Adrenal gland (tissue), 9 donors: ENCODE measurements at regions not wholly inside any gene's neighbourhood (a gene's known extent, or its start where the extent isn't known, plus 50 kb on each side); places are given as distances from the start of the nearest gene placed in this dataset.
A peak's percentile ranks its signal among the peaks of the same experiment; 100 is the strongest.

Experiments used
- DNase-seq, 7 donors: peaks; one replicate each; pipeline ENCODE4 v3.0.0-alpha.2; 2019 to 2020
- H3K27ac ChIP-seq, 5 donors: fragments of 200-600 bp; sonication (generic) in 4 of 5; 1 replicate in 3 of 5; 2 replicates in 2 of 5; pipeline versions ENCODE4 v1.5.1 to v1.8.0; 2016 to 2020; ENCODE audit warnings: mild to moderate bottlenecking in 1 of 5
- H3K27me3 ChIP-seq: fragments of 200-600 bp; 2 replicates; pipeline ENCODE4 v1.8.0; 2021
- H3K36me3 ChIP-seq, 2 donors: fragments of 200-600 bp; replicated peaks in 1 of 2; 1 replicate in 1 of 2; 2 replicates in 1 of 2; pipeline versions ENCODE4 v1.5.1 to v1.8.0; 2018 to 2022
- H3K4me1 ChIP-seq, 2 donors: fragments of 200-600 bp; replicated peaks in 1 of 2; 1 replicate in 1 of 2; 2 replicates in 1 of 2; pipeline versions ENCODE4 v1.5.1 to v1.8.0; 2018 to 2021
- H3K4me3 ChIP-seq, 4 donors: fragments of 200-600 bp; sonication (generic) in 3 of 4; one replicate each; pipeline ENCODE4 v1.5.1; 2016 to 2018
- H3K9me3 ChIP-seq, 3 donors: fragments of 200-600 bp; sonication (generic) in 1 of 3; replicated peaks in 1 of 3; 1 replicate in 2 of 3; 2 replicates in 1 of 3; pipeline versions ENCODE4 v1.5.1 to v1.8.0; 2016 to 2021
- CTCF ChIP-seq, 6 experiments: fragments of 450-650 bp in 4 of 6; fragments of 200-600 bp in 2 of 6; sonication (generic) in 1 of 6; IDR thresholded peaks; 1 replicate in 5 of 6; 2 replicates in 1 of 6; pipeline versions ENCODE4 v1.5.1 to v1.8.0; 2016 to 2021; ENCODE audit warnings: antibody characterized with exemption in 6 of 6, mild to moderate bottlenecking in 2 of 6, moderate library complexity in 1 of 6
- POLR2A ChIP-seq, 2 donors: fragments of 450-650 bp; IDR thresholded peaks; one replicate each; pipeline ENCODE4 v1.6.1; 2017; ENCODE audit warnings: antibody characterized with exemption in 2 of 2, mild to moderate bottlenecking in 2 of 2, moderate library complexity in 1 of 2
- WGBS, 4 donors: extraction: QIAGEN DNeasy Blood & Tissue Kit in 2 of 4; methylation state at CpG; one replicate each; pipeline versions ENCODE4 v1.1.5 to v1.1.7; 2013 to 2017; 5-methylcytosine and 5-hydroxymethylcytosine counted together
- intact Hi-C, 2 donors: fragments of 100-400 bp; cut with DNase I; formaldehyde crosslinking; loops; one replicate each; pipeline versions ENCODE4 v1.14.1 to v1.15.0; 2022 to 2023
- donor health status: healthy with polysubstance abuse.
- donor health status: Bipolar disorder and iron deficiency.
- donor health status: DM: yes; HTN: yes; CAD: no.
- donor health status: DM: no; HTN: no; CAD: no.
- donor health status: DM: no; HTN: no; CAD: no.

- H3K4me3 ChIP-seq, result no peak overlapping the region
- no peak for DNase-seq
- H3K4me1 ChIP-seq, result no peaks in the 10 kb centered on the region
- 85 to 95% (median 89%) methylated on average over 5 of the region's 5 CpGs for WGBS, 4 donors
- H3K36me3 ChIP-seq, result no peaks in the 10 kb centered on the region
- TF ChIP-seq POLR2A (IDR thresholded peaks at IDR 0.05), result no peak
- no peak for TF ChIP-seq CTCF (IDR thresholded peaks at IDR 0.05)
- H3K27ac ChIP-seq, result no peak overlapping the region
- intact Hi-C loops, result no loop called here
- no peaks in the 10 kb centered on the region for H3K9me3 ChIP-seq
- no peaks in the 10 kb centered on the region for H3K27me3 ChIP-seq
Observed at GRCh38 chr7:69526570-69526969, 71.7 kb upstream of the AUTS2 start.

GRCh38 chr7:69527706-69528105 lies 70.6 kb upstream of the AUTS2 start:
- Histone ChIP-seq H3K27me3 (no peaks in the 10 kb centered on the region), H3K9me3 (no peaks in the 10 kb centered on the region), H3K27ac (no peak overlapping the region), H3K4me3 (no peak overlapping the region), H3K36me3 (no peaks in the 10 kb centered on the region), H3K4me1 (no peaks in the 10 kb centered on the region)
- TF ChIP-seq CTCF (IDR thresholded peaks at IDR 0.05) (no peak), POLR2A (IDR thresholded peaks at IDR 0.05) (no peak)
- intact Hi-C loops, result no loop called here
- DNase-seq, result no peak

GRCh38 chr7:69531050-69531449 lies 67.2 kb upstream of the AUTS2 start:
- H3K9me3 ChIP-seq, result no peaks in the 10 kb centered on the region
- intact Hi-C loops, result no loop called here
- TF ChIP-seq CTCF (IDR thresholded peaks at IDR 0.05) (no peak), POLR2A (IDR thresholded peaks at IDR 0.05) (no peak)

GRCh38 chr7:69534461-69535041 lies 63.7 kb upstream of the AUTS2 start:
- TF ChIP-seq CTCF (IDR thresholded peaks at IDR 0.05), result no peak
- TF ChIP-seq POLR2A (IDR thresholded peaks at IDR 0.05), result no peak
- WGBS, 4 donors, result 61 to 75% (median 71%) methylated on average over 15 of the region's 15 CpGs
- intact Hi-C loops, result no loop called here
- H3K36me3 ChIP-seq, result no peaks in the 10 kb centered on the region
- H3K4me3 ChIP-seq, result no peak overlapping the region
- peaks cover 2% of the 10 kb centered on the region for H3K27me3 ChIP-seq
- H3K9me3 ChIP-seq, result no peaks in the 10 kb centered on the region
- no peak overlapping the region for H3K27ac ChIP-seq
- H3K4me1 ChIP-seq, result no peaks in the 10 kb centered on the region
- DNase-seq, result peak in 1 of 7 donors; percentile 7

More at GRCh38 chr7:69531050-69531449, 67.2 kb upstream of the AUTS2 start:
- Histone ChIP-seq H3K36me3 (no peaks in the 10 kb centered on the region), H3K4me3 (no peak overlapping the region), H3K27ac (no peak overlapping the region), H3K4me1 (no peaks in the 10 kb centered on the region), H3K27me3 (no peaks in the 10 kb centered on the region)
- DNase-seq, result no peak
- WGBS, 4 donors, result 71 to 81% (median 75%) methylated on average over 3 of the region's 3 CpGs
